HG03039 (cell line): ENCODE measurements at regions not wholly inside any gene's neighbourhood (a gene's known extent, or its start where the extent isn't known, plus 50 kb on each side); places are given as distances from the start of the nearest gene placed in this dataset.
A peak's percentile ranks its signal among the peaks of the same experiment; 100 is the strongest.

Experiments
- ATAC-seq: cut with Tn5 transposase; IDR thresholded peaks from one replicate; pipeline ENCODE4 v1.9.1; 2021; ENCODE audit warnings: mild to moderate bottlenecking, moderate library complexity; ENCODE audit not compliant: unreplicated experiment

GRCh38 chr2:212945526-212945925, 205.9 kb downstream of the IKZF2 start:
- ATAC-seq = no peak

DNA sequence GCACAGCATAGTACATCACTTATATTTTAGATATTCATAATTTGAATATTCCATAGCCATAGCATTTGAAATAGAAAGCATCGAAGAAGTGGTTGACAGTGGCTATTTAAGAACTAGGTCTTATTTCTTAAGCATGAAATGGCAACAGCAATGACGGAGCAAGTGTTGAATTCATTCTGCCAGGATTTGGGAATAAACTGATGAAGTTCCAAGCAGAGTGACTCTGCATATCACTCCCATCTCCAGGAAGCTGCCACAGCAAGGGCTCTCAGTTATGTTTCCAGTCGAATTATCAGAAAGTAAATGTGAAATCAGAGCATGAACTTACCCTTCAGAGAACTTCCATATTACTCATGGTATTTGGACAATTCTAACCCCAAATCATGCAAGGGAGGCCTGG, 208.1 kb downstream of the IKZF2 start:
- ATAC-seq = no peak

DNA sequence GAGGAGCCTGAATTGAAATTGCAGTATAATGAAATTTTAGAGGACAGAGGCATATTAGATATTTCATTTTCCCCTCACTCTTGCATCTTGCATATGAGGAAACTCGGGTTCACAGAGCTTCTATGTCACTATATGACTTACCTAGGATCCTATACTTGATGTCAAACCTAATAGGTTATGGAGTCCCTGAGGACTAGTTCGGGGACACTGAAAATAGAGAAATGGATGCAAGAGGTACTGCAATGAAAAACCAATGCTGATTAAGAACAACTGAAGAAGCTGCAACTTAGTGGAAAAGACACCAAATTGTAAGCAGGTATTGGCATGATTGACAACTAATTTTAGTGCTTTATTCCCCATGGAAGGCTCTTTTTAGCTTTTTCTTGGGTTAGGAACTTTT, 210.1 kb downstream of the IKZF2 start:
- no peak for ATAC-seq

DNA sequence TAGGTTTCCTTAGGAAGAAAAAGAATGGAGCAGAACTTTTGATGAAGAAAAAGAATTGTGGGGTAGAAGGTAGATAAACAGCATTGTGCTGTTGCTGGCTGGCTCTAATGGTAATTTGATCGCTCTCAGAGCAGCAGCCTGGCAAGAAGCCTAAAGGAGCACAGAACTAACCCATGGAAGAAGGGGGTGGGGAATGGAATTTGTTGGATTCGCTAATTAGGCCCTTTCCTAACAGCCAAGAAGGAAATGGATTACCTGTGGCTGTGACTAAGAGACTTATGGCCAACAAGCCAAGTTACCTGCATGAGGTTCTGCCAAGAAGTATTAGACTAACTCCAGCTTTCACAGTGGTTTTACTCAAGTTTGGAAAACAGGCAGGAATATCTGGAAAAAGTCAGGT, 210.6 kb downstream of the IKZF2 start:
- no peak for ATAC-seq

GRCh38 chr2:212939777-212940531, 211.5 kb downstream of the IKZF2 start:
- ATAC-seq = no peak

DNA sequence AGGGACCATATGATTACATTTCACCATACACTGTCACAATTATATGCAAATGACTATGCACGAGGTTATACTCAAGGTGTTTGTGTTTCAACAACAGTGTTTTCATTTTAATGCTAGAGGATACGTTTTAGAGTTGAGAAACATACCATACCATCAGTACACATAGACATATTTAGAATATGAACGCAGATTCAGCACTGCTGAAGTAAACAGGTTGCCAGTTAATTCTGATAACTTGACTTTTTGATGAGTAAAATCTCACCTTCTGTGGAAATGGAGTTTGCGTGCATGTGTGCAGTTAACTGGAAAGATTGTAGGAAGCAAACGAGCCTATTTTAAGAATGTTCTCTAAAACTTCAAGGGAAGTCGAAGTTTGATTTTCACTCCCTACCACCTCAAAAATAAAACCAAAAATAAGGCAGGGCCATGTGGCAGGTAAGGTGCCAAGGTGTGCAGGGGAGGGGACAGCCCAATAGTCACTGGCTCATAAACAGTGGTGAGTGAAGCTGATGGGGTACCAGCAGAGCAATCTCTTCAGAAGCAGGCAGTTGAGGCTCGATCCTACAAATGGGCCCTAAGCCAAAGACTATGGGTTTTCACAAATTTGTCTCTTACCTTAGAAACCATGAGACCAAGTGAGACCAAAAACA, 213.1 kb downstream of the IKZF2 start:
- ATAC-seq = no peak

- no peak for ATAC-seq
These were observed 214.8 kb downstream of the IKZF2 start for GRCh38 chr2:212936572-212936971.

DNA sequence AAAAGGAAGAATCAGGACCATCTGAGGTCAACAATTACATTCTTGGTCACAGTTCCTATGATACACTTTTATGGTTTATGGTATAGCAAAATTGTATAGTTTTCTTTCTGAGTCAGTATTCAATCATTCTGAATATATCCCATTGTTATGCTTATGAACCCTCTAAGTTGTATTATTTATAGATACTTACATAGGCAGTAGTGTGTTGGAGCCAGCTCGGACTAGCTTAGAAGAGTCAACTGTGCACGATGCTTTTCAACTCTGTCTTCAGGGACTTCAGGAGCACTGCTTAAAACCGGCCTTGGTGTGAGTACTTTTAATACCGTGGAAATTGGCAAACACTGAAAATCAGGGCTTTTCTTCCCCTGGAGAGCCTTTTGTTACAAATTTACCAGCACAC, 215.7 kb downstream of the IKZF2 start:
- no peak for ATAC-seq

GRCh38 chr2:212931271-212931670, 220.1 kb downstream of the IKZF2 start:
- no peak for ATAC-seq

- ATAC-seq = no peak
These were observed 220.7 kb downstream of the IKZF2 start for GRCh38 chr2:212930556-212931260.

GRCh38 chr2:212929971-212930370, 221.4 kb downstream of the IKZF2 start:
- ATAC-seq = no peak

- ATAC-seq = no peak
These were observed 222.3 kb downstream of the IKZF2 start for GRCh38 chr2:212929116-212929515.

- ATAC-seq = no peak
These were observed 222.7 kb downstream of the IKZF2 start for GRCh38 chr2:212928681-212929080.

- no peak for ATAC-seq
These were observed 224.5 kb downstream of the IKZF2 start for GRCh38 chr2:212926940-212927339.

- ATAC-seq = no peak
These were observed 228.0 kb downstream of the IKZF2 start for GRCh38 chr2:212923393-212923792.

DNA sequence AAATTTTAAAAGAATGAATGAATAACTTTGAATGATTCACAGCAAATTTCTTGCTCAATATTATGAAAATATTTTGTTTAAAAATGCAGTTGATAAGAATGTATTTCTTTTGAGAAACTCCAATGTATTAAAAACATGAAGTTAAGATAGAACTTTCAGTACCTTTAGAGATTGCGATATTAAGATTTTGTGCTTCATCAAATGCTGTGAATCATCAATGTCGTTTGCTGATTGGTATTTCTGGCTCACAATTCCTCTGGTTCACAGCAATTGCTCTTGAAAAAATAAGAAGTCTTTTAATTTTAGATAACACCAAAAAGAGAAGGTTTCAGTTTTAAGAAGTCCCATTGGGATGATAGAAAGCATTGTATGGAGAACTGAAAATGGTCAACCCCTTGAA, 228.7 kb downstream of the IKZF2 start:
- no peak for ATAC-seq

DNA sequence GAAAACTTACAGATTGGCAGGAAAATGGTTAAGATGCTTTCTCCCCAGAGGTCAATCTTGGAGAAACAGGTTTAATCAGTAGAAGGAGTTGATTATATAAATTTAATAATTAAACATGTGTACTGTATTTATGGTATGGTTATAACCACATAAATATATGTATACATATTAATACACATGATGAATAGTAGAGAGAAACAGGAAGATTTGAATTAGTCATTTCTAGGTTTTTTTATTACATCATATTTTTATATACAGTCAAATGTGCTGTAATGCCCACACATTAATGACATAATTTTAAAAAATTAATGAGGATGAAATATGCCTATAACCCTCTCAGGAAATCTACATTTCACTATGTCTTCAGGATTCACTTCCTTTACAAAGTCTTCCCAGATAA, 229.7 kb downstream of the IKZF2 start:
- no peak for ATAC-seq

GRCh38 chr2:212921061-212921460, 230.4 kb downstream of the IKZF2 start:
- no peak for ATAC-seq

DNA sequence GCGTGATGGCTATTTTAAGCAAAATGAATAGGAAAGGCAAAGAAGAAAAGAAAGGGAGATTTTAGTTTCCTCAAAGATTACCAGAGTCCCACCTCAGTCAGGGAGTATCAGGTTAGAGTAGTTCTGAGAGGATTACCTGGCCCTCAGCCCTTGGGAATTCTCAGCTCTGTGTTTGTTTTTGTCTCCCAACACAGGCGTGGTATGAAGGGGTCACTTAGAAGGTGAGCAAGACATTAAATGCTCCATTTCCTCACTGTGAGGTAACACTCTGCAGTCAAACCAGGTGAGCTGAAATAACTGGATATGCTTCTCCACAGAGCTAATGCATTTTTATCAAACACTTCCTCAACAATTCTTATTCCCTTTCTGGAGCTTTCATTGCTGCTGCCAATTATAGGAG, 232.2 kb downstream of the IKZF2 start:
- ATAC-seq = no peak

DNA sequence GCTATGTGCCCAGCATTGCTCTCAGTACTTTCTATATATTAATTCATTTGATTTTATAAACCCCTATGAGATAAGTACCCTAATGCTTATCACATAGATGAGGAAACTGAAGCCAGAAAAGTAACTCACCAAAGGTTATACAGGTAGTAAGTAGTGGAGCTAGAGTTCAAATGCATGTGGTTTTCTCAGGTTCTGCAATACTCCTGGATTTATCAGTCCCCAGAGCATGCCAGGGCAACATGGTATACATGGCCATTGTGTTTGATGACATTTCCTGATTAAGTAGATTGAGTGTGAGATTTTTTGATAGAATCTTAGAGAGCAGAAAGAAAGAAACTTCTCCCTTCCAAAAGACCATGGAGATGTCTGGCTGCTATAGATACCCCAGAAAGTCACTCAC, 233.1 kb downstream of the IKZF2 start:
- no peak for ATAC-seq

DNA sequence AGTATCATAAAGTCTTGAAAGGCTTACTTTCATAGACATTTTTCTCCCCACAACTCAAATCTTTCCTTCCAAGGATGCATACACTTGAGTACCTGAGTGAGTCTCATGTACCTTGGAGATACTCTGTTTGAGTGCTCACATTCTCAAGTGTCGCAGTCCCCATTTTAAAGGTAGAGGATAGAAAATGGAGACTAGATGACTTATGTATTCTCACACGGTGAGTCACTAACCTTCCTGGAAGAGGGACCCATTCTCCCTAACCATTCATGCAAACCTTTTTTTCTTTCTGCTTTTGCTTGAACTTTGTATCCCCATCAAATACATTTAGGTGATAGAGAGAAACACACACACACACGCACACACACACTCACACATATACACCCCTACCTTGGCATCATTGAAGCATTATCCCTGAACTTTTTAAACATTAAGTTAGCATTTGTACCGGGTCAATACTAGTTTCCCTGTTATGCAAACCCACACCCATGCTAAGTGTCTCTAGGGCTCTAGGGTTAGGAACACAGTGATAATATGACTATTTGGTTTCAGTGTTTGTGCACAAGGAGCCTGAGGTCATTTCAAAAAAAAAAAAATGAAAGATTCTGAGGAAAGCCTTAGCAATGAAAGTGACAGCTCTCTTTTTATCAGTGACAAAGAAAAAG, 236.2 kb downstream of the IKZF2 start:
- peak; percentile 68 for ATAC-seq

DNA sequence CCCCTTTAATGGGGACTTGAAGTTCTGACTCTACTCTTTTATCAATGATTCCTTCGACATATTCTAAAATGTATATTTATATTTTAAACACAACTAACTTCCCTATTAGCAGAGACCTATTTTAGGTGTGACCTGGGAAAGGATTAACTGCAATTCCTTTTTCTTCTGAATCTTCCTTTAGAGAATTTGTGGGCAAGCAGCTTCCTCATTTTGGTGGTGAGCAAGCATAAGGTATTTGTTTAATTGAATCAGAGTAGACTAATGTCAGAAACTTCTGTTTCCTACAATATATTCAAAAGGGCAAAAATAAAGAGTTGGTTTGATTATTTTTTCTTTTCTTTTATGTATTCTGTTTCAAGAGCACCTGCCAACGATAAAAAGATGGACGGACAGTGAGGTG, 237.0 kb downstream of the IKZF2 start:
- ATAC-seq = no peak
